Amniotic stem cell (primary cell): ENCODE measurements at regions not wholly inside any gene's neighbourhood (a gene's known extent, or its start where the extent isn't known, plus 50 kb on each side); places are given as distances from the start of the nearest gene placed in this dataset.

Experiments
- DNase-seq: peaks from one replicate; lab custom pipeline; 2025; lab: John Stamatoyannopoulos, UW

- DNase-seq = no peak
These were observed 454.4 kb downstream of the C4orf33 start for GRCh38 chr4:129550281-129550785.

DNA sequence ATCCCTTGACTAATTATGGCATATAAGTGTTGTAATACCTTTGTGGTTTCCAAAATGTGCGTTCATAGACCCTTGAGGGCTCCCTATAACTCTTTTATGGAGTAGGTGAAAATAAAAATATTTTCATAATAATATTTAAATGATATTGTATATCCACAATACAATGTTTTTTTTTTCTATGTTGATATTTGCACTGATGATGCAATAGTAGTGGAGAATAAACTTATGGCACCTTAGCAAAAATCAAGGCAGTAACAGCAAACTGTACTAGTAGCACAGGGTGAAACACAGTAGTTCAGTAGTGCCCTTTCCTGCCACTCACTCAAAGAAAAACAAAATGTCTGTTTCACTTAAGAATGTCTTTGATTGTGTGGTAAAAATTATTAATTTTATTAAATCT lies 465.3 kb downstream of the C4orf33 start:
- DNase-seq = no peak

GRCh38 chr4:129561886-129562671 lies 466.1 kb downstream of the C4orf33 start:
- no peak for DNase-seq

DNA sequence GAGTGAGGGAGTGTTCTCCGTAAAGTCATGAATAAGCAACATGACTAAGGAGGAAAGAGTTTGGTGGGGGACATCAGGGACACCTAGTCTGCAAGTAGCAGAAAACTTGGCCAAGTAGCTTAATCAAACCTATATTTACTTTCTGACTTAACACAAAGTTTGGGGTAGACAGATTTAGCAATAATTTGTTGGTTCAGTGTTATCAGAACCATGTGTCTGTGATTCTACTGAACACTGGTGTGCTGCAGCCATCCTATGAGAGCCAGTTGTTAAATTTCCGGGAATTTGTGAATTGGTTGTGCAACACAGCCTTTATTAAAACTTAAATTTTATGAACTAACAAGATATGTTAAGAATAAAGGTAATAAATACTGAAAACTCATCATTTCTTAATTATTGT lies 469.3 kb downstream of the C4orf33 start:
- no peak for DNase-seq

DNA sequence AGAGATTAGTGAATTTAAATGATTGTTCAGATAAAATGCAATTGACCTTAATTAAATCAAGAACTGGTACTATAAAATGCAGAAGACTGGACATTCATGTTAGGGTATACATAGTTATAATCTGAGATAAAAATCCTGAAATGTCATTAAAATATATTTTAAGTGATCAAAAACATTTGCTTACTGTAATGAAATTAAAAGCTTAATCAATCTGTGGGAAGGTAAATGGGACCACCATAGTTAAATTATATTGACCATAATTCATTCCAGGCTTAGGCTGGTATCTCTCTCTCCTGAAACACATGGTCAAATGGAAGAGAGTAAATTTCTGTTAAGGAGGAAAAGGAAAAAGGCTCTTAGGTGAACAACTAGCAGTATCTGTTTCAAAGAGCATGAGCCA lies 474.4 kb downstream of the C4orf33 start:
- DNase-seq = no peak

DNA sequence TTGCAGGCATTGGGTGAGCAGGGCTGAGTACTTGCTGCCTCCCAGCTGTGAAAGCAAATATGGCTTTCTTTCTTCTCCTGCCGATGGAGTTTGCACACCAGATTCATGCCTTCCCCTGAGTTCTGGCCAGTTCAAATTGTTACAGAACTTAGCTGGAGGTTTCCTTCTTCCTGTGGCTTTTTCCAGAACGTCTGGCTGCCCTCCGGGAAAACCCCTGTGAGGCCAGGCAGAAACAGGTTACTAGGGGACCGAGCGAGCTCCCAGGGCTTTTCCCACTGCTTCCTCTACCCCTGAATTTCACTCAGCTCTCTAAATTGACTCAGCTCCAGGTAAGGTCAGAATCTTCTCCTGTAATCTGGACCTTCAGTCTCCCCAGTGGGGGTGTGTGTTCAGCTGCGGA lies 482.4 kb downstream of the C4orf33 start:
- DNase-seq = no peak

- no peak for DNase-seq
These were observed 485.4 kb downstream of the C4orf33 start for GRCh38 chr4:129581305-129581704.

DNA sequence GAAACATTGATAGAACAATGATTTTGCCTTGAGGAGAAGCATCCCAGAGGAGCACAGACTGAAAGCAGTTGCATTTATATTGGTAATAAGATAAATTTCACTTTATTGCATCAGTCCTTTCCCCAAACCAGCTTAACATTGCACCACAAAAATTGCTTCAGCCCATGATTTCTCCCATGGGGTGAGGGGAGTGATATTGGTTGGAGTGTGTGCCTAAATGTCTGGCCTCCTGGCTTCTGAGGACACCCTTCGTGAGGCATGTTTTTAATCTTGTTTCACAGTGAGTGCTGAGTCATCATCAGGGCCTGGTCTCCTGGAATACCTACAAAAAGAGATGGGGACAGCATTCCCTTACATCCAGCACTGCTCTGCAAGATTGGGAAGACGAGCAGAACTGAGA lies 487.9 kb downstream of the C4orf33 start:
- no peak for DNase-seq

DNA sequence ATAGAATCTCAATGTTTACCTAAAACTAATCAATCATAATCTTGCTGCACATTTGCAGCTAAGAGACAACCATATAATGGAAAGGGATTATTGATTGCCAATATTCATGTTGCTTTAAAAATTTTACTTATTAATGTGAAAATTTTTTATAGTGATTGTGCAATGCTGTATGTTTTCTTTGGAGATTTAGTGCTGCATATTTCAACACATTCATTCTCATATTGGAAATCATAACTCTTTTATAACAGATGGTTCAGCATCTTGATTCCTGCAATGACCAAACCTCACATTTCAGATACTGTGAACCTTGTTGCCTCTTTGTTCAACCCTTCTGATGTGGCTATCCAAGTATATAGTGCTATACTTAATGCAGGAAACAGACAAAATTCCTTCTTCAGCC lies 502.6 kb downstream of the C4orf33 start:
- no peak for DNase-seq

- no peak for DNase-seq
These were observed 504.9 kb downstream of the C4orf33 start for GRCh38 chr4:129600898-129601297.

DNA sequence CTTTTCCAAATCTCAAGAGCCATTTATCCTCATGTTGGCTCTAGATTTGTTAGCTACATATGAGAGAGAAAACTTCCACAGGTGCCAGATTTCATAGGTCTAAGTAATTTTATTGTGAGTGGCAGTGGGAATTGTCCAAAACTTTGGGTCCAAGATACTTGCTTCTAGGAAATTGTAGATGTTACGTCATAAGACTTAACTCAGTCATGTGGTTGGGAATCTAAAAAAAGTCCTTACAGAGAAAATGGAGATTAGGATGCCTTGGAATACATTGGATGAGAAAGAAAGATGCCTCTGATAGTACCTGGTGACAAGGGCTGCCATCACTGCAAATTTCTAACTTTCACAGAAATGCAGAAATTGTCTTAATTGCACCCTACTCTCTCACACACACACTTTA lies 506.5 kb downstream of the C4orf33 start:
- DNase-seq = no peak

DNA sequence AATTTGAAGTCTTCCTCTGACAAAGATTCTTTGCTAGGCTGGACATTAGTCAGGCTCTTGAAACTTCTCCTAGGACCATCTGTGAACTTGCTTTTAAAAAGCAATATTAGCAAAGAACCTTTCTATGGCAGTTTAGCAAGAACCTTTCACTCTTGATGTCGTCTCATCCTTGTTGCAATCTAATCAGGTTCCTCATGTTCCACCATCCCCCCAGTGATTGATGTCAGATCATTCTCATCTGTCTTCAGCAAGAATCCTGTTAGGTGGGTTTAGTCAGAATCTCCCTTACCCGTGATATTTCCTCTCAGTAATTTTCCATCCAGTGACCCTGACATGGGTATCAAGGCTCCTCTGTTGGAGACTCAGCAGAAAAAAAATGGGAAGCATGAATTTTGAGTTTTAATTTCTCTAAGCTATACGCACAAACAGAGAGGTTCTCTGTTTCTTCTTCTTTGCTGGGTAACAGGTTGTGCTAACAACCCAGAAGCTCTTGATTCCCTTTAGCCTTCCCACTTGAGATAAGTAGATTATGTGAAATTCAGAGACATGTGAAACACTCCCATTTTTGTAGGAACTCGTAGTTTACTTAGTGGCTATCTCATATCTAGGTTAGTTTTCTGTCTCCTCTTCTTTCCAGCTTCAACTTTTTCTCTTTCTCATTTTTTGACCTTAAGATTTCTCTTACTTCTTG lies 507.4 kb downstream of the C4orf33 start:
- no peak for DNase-seq

GRCh38 chr4:129604632-129605255 lies 508.8 kb downstream of the C4orf33 start:
- DNase-seq = no peak

DNA sequence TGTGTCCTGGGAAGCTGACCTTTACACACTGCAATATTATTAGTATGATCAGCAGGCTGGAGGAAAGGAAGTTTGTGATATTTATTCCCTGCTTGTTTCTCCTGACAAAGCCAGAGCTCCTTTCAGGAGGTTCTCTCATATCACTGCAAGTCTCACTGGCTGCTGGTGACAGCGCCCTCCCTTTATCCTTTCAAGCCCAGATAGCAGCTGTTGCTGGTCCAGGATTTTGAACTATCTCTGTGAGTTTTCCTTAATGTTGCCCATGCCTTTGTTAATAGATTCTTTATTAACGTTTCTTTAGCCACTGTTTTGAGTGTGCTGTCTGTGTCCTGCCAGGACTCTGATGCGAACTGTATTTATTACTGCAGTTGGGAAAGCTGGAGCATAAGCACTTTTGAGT lies 518.7 kb downstream of the C4orf33 start:
- DNase-seq = no peak

DNA sequence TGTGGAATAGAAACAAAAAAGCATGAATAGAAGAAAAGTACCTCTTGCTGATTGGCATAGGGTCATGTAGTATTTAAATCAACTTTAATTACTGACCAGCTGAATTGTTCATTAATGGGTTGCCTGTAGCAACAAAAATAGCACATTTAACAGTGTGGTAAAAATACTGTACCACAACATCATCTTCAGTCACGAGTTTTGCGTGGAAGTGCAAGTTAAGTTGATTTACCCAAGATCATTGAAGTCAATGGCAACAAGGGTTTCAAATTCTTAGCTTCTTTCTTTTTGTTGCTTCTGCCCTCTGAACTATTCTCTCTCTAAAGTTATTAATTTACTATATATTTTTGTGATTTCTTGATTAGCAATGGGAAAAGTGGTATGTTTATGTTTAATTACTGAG lies 526.6 kb downstream of the C4orf33 start:
- DNase-seq = no peak

- no peak for DNase-seq
These were observed 527.4 kb downstream of the C4orf33 start for GRCh38 chr4:129623233-129623875.

DNA sequence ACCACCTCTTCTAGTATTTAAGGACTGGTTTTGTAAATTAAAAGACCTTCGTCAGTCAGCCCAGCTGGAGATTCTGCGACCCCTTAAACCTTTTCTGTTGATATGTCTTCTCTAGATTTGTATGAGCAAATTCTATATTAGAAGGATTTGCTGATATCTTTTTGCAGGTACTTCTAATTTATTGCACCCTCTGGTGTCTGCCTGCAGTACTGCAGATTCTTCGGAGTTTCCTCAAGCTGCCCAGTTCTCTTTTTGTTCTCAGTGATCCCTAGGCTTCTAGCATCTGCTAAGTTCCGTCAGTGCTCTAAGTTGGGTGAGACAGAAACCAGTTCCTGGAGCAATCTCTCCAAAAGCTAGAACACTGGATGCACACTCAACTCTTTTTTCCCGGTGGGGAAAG lies 545.2 kb downstream of the C4orf33 start:
- DNase-seq = peak; percentile 2

DNA sequence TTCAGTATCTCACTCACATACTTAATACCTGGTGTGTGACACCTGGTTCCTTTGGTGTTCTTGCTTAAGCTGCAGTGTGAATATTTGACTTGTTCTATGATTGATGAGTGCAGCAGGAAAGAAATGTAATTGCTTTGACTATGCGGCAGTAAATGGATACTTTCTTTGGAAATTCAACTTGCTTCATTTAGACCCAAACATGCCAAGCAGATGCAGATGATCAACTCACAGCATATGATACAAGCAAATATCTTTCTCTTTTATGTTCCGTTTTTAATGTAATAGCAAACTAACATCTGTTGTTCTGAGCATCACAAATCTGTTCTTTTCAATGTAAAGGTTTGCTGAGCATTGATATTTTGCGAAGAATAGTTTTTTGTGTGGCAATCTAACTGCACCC lies 549.5 kb downstream of the C4orf33 start:
- DNase-seq = no peak

GRCh38 chr4:129668092-129668491 lies 572.1 kb downstream of the C4orf33 start:
- DNase-seq = no peak

- DNase-seq = no peak
These were observed 577.0 kb downstream of the C4orf33 start for GRCh38 chr4:129672941-129673340.

DNA sequence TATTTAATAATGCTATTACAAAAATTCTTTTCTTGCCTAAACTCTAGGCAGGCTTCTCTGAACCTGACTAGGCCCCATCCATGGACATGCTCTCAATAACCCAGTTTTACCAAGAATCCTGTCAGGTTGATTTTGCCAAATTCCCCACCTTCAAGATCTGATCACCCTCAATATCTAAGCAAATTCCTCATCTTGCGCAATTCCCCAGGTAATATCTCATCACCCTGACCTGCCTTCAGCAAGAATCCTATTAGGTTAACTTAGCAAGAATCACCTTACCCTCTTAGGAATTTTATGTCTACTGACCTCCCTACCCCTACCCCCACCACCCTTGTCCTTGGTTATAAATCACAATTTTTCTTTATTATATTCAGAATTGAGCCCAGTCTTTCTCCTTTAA lies 579.1 kb downstream of the C4orf33 start:
- no peak for DNase-seq

GRCh38 chr4:129676934-129677333 lies 581.0 kb downstream of the C4orf33 start:
- no peak for DNase-seq

DNA sequence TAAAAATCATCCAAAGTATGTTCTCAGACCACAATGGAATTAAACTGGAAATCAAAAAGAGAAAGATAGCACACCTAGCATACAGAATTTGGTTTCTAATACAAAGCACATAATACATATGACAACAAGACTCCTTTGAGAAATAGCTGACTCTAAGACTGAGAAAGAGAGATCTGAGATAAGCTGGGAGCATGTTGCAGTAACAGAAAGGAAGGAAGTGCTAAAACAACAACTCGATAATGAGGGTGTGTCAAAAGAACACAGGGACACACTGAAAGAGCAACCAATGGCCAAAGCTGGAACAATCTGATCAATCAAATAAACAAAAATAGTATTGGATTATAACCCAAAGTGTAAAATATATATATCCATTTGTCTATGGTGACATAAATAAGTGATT lies 586.6 kb downstream of the C4orf33 start:
- DNase-seq = no peak
